DMS 273 (cell line): ENCODE measurements at regions not wholly inside any gene's neighbourhood (a gene's known extent, or its start where the extent isn't known, plus 50 kb on each side); places are given as distances from the start of the nearest gene placed in this dataset.
A peak's percentile ranks its signal among the peaks of the same experiment; 100 is the strongest.

ENCODE experiments used
- DNase-seq: peaks from one replicate; lab custom pipeline; 2025; ENCODE audit not compliant: unreplicated experiment; lab: John Stamatoyannopoulos, UW

GRCh38 chr12:92650228-92650822 lies 52.5 kb upstream of the PLEKHG7 start:
- no peak for DNase-seq

- DNase-seq = peak; percentile 70
Observed at GRCh38 chr12:92649511-92650227, 53.1 kb upstream of the PLEKHG7 start.

GRCh38 chr12:92648242-92649031 lies 54.4 kb upstream of the PLEKHG7 start:
- no peak for DNase-seq

DNA sequence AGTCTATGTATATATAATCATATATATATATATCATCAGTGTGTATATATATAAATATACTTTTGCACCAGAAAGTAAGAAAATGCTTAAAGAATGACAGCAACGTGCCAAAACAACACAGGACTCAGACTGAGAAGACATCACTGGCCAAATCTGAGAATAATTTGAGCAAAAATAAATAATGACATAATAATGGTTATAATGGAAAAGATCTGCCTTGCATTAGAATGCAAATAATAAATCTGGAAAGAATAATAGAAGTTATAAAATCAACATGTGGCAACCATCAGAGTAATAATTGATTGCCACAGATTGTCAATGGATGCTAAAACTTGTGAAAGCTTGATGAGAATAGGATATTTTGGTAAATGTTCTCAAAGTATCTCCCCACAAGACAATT lies 61.5 kb upstream of the PLEKHG7 start:
- no peak for DNase-seq

- no peak for DNase-seq
Observed at GRCh38 chr12:92640691-92641090, 62.1 kb upstream of the PLEKHG7 start.

DNA sequence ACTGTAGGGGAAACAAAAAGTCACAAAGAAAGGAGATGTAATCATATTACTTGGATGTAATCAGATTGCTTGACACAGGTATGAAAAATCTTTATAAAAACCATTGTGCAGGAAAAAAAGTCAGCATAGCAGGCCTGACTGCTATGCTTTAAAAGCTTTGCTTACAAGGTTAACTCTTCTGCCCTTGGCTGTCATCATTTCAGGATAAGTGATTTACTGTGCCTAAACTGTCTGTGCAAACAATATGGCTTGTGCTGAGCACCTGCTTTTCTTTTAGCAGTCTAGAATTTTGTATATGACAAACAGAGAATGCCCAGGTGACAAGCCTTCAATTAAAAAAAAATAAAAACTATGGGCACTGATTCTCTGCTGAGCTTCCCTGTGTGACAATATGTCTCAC lies 63.8 kb upstream of the PLEKHG7 start:
- no peak for DNase-seq

DNA sequence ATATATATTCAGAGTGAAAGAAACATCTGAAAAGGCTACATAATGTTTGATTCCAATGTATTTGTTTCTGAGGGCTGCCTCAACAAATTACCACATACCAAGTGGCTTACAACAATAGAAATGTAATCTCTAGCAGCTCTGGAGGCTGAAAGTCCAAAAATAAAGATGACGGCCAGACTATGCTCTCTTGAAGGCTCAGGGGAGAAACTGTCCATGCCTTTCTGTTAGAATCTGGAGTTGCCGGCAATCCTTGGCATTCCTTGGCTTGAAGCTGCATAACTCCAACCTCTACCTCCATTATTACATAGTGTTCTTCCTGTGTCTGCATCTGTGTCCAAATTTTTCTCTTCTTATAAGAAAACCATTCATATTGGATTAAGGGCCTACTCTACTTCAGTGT lies 68.1 kb upstream of the PLEKHG7 start:
- DNase-seq = no peak

DNA sequence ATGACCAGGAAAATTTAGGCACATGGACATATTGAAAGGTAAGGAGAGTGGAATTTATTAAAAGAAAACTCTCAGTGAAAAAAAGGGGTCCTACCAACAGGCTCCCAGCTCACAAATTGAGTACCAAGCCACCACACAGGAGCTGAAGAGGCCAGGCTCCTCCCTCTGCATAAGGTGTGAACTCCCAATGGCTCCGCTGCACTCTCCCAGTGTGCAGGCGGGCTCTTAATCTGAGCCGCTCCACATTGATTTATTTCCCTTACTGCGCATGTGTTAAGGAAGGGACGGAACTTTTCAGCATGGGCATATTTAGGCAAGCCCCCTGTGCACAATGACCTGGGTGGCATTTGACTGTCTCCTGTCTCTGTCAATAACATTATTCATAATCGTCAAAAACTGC lies 68.6 kb upstream of the PLEKHG7 start:
- DNase-seq = no peak

DNA sequence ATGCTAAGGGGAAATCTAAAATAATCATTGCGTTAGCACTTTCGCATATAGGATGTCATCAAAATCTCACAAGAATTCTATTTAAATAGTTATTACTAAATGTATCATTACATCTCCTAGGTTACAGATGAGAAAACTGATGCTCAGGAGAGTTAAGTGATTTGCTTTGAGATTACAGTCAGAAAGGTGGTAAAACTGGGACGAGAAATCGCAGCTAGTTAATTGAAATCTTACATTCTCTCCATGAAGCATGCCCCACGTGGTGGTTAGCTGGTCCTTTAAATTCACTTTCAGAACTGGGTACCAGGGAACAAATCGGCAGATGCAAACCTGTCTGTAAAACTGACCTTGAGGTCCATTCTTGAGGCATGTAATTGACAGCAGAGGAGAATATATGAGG lies 71.8 kb upstream of the PLEKHG7 start:
- no peak for DNase-seq

DNA sequence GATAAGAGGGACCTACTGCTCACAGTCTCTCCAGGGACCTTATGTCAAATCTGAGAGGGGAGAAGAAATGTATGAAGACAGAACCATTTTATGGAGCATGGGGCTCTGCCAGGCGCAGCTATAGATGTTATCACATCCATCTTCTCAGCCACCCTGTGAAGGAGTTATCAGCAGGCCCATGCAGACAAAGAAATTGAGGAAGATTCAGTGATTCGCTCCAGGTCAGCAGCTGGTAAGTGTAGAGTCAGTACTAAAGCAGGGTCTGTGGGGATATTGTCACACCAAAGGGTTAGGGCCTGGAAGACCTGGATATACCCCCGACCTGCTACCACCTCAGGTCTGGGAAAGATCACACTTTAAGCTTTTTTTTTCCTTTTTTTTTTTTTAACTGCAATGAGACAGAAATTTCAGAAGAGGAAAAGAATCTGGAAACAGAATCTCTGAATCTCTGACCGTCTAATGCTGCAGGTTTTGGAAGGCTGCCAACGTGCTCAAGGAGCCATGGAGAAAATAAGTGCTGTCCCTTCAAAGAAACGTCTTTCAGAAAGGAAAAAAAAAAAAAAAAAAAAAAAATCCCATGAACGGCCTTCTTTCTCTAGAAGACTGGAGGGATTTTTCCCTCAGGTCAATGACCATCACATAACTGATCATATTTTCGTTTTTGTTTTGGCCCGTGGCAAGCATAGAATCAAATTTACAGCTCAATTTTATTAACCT lies 73.3 kb upstream of the PLEKHG7 start:
- DNase-seq = peak; percentile 32

- no peak for DNase-seq
Observed at GRCh38 chr12:92628476-92628875, 74.3 kb upstream of the PLEKHG7 start.

DNA sequence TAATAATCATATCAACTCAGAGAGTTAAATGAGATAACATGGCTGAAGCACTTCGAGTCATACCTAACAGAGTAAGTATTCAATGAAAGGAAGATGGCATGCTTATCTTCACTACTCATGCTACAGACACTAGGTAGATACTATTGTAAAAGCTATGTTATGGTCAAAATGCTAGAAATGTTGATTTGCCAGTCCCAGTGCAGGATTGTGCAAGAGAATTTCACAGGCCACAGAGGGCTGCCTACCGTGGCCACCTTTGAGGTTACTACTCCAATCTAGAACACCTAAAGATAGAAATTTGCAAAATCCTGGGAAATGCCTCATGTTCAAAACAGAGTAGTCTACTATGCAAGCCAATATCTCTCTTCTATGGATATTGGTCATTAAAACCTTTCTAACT lies 75.3 kb upstream of the PLEKHG7 start:
- no peak for DNase-seq

- no peak for DNase-seq
Observed at GRCh38 chr12:92625639-92626310, 77.0 kb upstream of the PLEKHG7 start.

- no peak for DNase-seq
Observed at GRCh38 chr12:92624236-92624635, 78.6 kb upstream of the PLEKHG7 start.

- DNase-seq = no peak
Observed at GRCh38 chr12:92623386-92623785, 79.4 kb upstream of the PLEKHG7 start.

DNA sequence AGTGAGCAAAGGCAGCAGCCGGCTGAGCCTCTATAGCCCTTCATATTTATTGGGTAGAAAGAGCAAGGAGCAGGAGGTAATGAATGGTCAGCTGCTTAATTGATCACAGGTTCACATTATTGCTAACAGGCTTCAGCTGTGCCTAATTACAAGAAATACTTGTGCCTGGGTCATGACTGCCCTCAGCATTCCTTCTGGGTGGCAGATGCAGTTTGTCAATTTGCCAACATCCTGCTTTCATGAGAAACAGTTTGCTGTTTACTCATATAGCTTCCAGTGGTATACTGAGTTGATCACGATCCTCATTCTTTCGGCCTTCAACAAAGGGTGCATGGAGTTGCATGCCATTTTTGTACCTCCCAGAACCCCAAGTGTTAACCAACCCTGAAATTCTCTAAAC lies 81.0 kb upstream of the PLEKHG7 start:
- DNase-seq = no peak

GRCh38 chr12:92621312-92621711 lies 81.5 kb upstream of the PLEKHG7 start:
- no peak for DNase-seq

GRCh38 chr12:92619730-92620684 lies 82.8 kb upstream of the PLEKHG7 start:
- no peak for DNase-seq

GRCh38 chr12:92619026-92619425 lies 83.8 kb upstream of the PLEKHG7 start:
- DNase-seq = no peak

GRCh38 chr12:92615703-92616102 lies 87.1 kb upstream of the PLEKHG7 start:
- DNase-seq = no peak
